Breast epithelium (tissue), 4 donors: ENCODE measurements at regions not wholly inside any gene's neighbourhood (a gene's known extent, or its start where the extent isn't known, plus 50 kb on each side); places are given as distances from the start of the nearest gene placed in this dataset.

Experiments used
- DNase-seq, 2 donors: peaks; one replicate each; pipeline ENCODE4 v3.0.0-alpha.2; 2019; ENCODE audit warnings: low spot score in 2 of 2
- H3K27ac ChIP-seq, 2 donors: fragments of 200-600 bp; sonication (generic) in 1 of 2; one replicate each; pipeline ENCODE4 v1.5.1; 2016 to 2019; ENCODE audit warnings: mild to moderate bottlenecking in 1 of 2
- H3K27me3 ChIP-seq, 2 donors: fragments of 200-600 bp; sonication (generic) in 1 of 2; one replicate each; pipeline versions ENCODE4 v1.5.1 to v1.6.0; 2017 to 2019; ENCODE audit warnings: control low read depth in 1 of 2, mild to moderate bottlenecking in 1 of 2
- H3K36me3 ChIP-seq: fragments of 200-600 bp; one replicate; pipeline ENCODE4 v1.5.1; 2019
- H3K4me1 ChIP-seq, 2 donors: fragments of 200-600 bp; sonication (generic); one replicate each; pipeline ENCODE4 v1.5.1; 2016 to 2019; ENCODE audit warnings: control low read depth in 1 of 2
- H3K4me3 ChIP-seq, 3 donors: fragments of 200-600 bp; sonication (generic); 1 replicate in 2 of 3; 2 replicates in 1 of 3; pipeline ENCODE4 v1.5.1; 2016 to 2019; ENCODE audit warnings: mild to moderate bottlenecking in 3 of 3, moderate library complexity in 2 of 3
- H3K9me3 ChIP-seq, 2 donors: fragments of 200-600 bp; sonication (generic) in 1 of 2; one replicate each; pipeline ENCODE4 v1.5.1; 2016 to 2019; ENCODE audit warnings: control low read depth in 1 of 2
- POLR2A ChIP-seq: fragments of 450-650 bp; IDR thresholded peaks from one replicate; pipeline ENCODE4 v1.6.1; 2016; ENCODE audit warnings: antibody characterized with exemption, mild to moderate bottlenecking, moderate library complexity
- POLR2AphosphoS5 ChIP-seq, 3 donors: sonication (generic); formaldehyde crosslinking; IDR thresholded peaks; one replicate each; pipeline ENCODE4 v1.6.1; 2017; ENCODE audit warnings: antibody characterized with exemption in 3 of 3
- intact Hi-C: fragments of 100-400 bp; cut with DNase I; formaldehyde crosslinking; loops from one replicate; pipeline ENCODE4 v1.15.1; 2023; ENCODE audit warnings: low total_unique reads
- TF ChIP-seq, protein P1 (sequence below), 3 donors: fragments of 450-650 bp; IDR thresholded peaks; one replicate each; pipeline ENCODE4 v1.5.1; 2016 to 2017; ENCODE audit warnings: antibody characterized with exemption in 3 of 3, mild to moderate bottlenecking in 3 of 3, moderate library complexity in 3 of 3

GRCh38 chr19:31089681-31090080, 259.6 kb downstream of the TSHZ3 start:
- no peak overlapping the region for H3K4me3 ChIP-seq
- DNase-seq: no peak
- H3K9me3 ChIP-seq: no peaks in the 10 kb centered on the region
- H3K27me3 ChIP-seq: no peaks in the 10 kb centered on the region
- no peak for TF ChIP-seq POLR2AphosphoS5 (IDR thresholded peaks at IDR 0.05)
- TF ChIP-seq, protein P1, sequence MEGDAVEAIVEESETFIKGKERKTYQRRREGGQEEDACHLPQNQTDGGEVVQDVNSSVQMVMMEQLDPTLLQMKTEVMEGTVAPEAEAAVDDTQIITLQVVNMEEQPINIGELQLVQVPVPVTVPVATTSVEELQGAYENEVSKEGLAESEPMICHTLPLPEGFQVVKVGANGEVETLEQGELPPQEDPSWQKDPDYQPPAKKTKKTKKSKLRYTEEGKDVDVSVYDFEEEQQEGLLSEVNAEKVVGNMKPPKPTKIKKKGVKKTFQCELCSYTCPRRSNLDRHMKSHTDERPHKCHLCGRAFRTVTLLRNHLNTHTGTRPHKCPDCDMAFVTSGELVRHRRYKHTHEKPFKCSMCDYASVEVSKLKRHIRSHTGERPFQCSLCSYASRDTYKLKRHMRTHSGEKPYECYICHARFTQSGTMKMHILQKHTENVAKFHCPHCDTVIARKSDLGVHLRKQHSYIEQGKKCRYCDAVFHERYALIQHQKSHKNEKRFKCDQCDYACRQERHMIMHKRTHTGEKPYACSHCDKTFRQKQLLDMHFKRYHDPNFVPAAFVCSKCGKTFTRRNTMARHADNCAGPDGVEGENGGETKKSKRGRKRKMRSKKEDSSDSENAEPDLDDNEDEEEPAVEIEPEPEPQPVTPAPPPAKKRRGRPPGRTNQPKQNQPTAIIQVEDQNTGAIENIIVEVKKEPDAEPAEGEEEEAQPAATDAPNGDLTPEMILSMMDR (IDR thresholded peaks at IDR 0.05): no peak
- TF ChIP-seq POLR2A: no peak
- no peaks in the 10 kb centered on the region for H3K4me1 ChIP-seq
- no peak overlapping the region for H3K27ac ChIP-seq
- intact Hi-C loops: no loop called here
- no peaks in the 10 kb centered on the region for H3K36me3 ChIP-seq

DNA sequence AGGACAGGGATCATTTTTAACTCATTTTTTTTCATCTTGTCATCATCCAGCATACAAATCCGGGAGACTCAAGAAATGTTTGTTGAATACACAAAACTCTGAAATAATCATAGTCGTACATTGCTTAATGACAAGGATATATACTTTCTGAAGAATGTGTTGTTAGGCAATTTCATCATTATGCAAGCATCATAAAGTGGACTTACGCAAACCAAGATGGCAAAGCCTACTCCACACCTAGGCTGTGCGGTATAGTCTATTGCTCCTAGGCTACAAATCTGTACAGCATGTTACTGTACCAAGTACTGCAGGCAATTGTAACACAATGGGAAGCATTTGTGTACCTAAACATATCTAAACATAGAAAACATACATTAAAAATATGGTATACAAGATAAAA, 264.1 kb downstream of the TSHZ3 start:
- H3K4me3 ChIP-seq: no peak overlapping the region
- H3K27me3 ChIP-seq: no peaks in the 10 kb centered on the region
- no peak overlapping the region for H3K27ac ChIP-seq
- intact Hi-C loops: no loop called here
- no peaks in the 10 kb centered on the region for H3K9me3 ChIP-seq
- DNase-seq: no peak
- TF ChIP-seq POLR2AphosphoS5 (IDR thresholded peaks at IDR 0.05): no peak
- TF ChIP-seq POLR2A: no peak
- TF ChIP-seq, protein P1 (IDR thresholded peaks at IDR 0.05): no peak
- no peaks in the 10 kb centered on the region for H3K4me1 ChIP-seq
- no peaks in the 10 kb centered on the region for H3K36me3 ChIP-seq

GRCh38 chr19:31083105-31083504, 266.1 kb downstream of the TSHZ3 start:
- Histone ChIP-seq H3K27ac (no peak overlapping the region), H3K4me1 (no peaks in the 10 kb centered on the region), H3K4me3 (no peak overlapping the region), H3K27me3 (no peaks in the 10 kb centered on the region), H3K36me3 (no peaks in the 10 kb centered on the region), H3K9me3 (no peaks in the 10 kb centered on the region)
- TF ChIP-seq POLR2A (no peak), POLR2AphosphoS5 (IDR thresholded peaks at IDR 0.05) (no peak)
- TF ChIP-seq, protein P1 (IDR thresholded peaks at IDR 0.05): no peak
- intact Hi-C loops: no loop called here
- DNase-seq: no peak

- no peaks in the 10 kb centered on the region for H3K4me1 ChIP-seq
- H3K4me3 ChIP-seq: no peak overlapping the region
- peaks cover 0 to 4% of the 10 kb centered on the region in 2 donors for H3K27me3 ChIP-seq
- DNase-seq: no peak
- TF ChIP-seq POLR2A: no peak
- no peak for TF ChIP-seq POLR2AphosphoS5 (IDR thresholded peaks at IDR 0.05)
- TF ChIP-seq, protein P1 (IDR thresholded peaks at IDR 0.05): no peak
- H3K9me3 ChIP-seq: no peaks in the 10 kb centered on the region
- H3K36me3 ChIP-seq: no peaks in the 10 kb centered on the region
- intact Hi-C loops: no loop called here
- no peak overlapping the region for H3K27ac ChIP-seq
Observed at GRCh38 chr19:31075146-31075655, 274.0 kb downstream of the TSHZ3 start.

DNA sequence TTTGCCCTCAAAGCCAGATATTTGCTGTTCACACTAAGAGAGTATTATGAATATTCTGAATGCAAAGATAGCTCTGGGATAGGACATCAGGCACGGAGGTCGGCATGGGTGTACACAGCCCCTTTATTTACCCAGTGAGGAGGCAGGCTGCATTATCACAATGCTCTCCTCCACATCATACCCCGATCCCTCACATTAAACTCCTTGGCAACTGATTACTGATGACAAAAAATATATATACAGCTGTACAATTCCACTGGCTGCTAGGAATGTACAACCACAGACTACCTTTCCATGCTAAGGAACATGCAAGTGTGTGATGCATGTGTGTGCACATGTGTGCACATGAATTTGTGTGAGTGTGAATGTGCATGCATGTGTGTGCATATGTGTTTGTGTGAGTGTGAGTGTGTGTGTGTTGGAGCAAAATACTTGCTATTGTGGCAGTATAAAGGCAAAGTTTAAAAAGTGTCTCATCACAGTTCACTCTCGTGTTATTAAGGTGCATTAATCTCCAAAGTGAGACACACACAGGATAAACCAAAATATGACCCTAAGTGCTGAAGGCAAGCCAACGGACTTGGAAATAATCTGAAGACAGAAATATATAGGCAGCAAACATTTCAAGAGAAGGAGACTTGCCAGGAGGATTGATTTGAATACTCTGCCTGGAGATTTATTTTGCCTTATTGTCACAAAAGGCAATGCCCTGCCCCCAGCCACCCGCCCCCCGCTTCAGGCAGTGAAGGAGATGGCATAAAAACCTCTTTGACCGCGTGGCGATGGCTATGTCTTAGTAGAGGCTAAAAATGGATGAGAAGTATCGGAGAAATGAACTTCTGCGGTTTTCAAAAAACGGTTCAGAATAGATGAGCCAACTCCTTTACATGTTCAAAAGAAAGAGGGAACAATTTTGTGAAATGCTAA, 274.8 kb downstream of the TSHZ3 start:
- intact Hi-C loops: loop anchor here (5.0 kb wide), 1 partner anchor 417 kb away; no protein-coding TSS in a partner anchor
- no peak for DNase-seq
- Histone ChIP-seq H3K4me1 (no peaks in the 10 kb centered on the region), H3K4me3 (no peak overlapping the region), H3K27ac (no peak overlapping the region), H3K9me3 (no peaks in the 10 kb centered on the region), H3K27me3 (peaks cover 0 to 4% of the 10 kb centered on the region in 2 donors), H3K36me3 (no peaks in the 10 kb centered on the region)
- TF ChIP-seq POLR2A (no peak), POLR2AphosphoS5 (IDR thresholded peaks at IDR 0.05) (no peak)
